ENCODE measurements at regions not wholly inside any gene's neighbourhood (a gene's known extent, or its start where the extent isn't known, plus 50 kb on each side); places are given as distances from the start of the nearest gene placed in this dataset.

DNA sequence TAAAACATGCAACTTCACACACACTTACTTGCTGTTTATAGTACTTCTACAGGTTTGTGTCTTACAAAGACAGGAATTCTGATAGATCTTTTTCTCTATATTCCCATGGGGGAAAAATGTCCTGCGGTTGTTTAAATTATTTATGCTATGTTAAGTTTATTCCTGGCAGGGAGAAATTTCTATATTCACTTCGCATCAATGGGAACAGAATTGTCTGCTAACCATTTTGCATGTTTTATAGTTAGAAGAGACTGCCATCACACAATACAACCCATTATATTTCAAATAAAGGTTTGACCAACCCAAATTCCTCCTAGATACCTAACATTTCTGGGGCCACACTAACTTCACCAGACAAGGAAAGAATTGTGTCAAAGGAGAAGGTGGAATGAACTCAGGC, 110.0 kb upstream of the PRR16 start:
- H3K27me3 ChIP-seq: no peaks in the 10 kb centered on the region

GRCh38 chr5:120358949-120359348, 105.2 kb upstream of the PRR16 start:
- Histone ChIP-seq H3K4me3 (no peak overlapping the region), H3K4me1 (no peaks in the 10 kb centered on the region), H3K36me3 (no peaks in the 10 kb centered on the region), H3K27ac (no peak overlapping the region), H3K27me3 (no peaks in the 10 kb centered on the region), H3K9me3 (no peaks in the 10 kb centered on the region)
- no peak for TF ChIP-seq CTCF (IDR thresholded peaks at IDR 0.05)
- intact Hi-C loops (cut with DNase I): no loop called here
- DNase-seq (ENCODE audit: low spot score in 2 of 2): no peak

More for the DNA sequence above, 110.0 kb upstream of the PRR16 start:
- intact Hi-C loops (cut with DNase I): no loop called here
- H3K36me3 ChIP-seq: no peaks in the 10 kb centered on the region
- H3K4me1 ChIP-seq: no peaks in the 10 kb centered on the region
- TF ChIP-seq CTCF (IDR thresholded peaks at IDR 0.05): no peak
- no peaks in the 10 kb centered on the region for H3K9me3 ChIP-seq
- H3K4me3 ChIP-seq: no peak overlapping the region
- no peak overlapping the region for H3K27ac ChIP-seq
- DNase-seq (ENCODE audit: low spot score in 2 of 2): no peak

DNA sequence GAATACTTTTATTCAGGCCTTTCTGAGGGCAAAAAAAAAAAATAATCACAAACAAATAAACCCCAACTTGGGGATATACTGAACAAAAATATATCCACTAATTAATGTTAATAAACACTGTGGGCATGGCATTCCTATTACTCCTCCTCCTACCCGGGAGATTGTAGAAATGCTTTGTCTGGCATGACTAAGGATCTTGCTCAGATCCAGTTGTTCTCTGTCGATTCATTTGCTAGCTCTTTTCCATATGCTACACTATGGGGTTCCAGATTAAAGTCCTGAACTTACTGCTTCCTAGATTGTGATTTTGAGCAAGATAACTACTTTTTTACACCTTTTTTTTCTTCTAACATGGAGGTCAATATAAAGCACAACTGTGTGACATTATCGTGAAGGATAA, 102.2 kb upstream of the PRR16 start:
- no peak for TF ChIP-seq CTCF (IDR thresholded peaks at IDR 0.05)
- H3K27ac ChIP-seq: no peak overlapping the region
- no peaks in the 10 kb centered on the region for H3K4me1 ChIP-seq
- no peak overlapping the region for H3K4me3 ChIP-seq
- H3K27me3 ChIP-seq: no peaks in the 10 kb centered on the region
- H3K9me3 ChIP-seq: no peaks in the 10 kb centered on the region
- DNase-seq (ENCODE audit: low spot score in 2 of 2): no peak
- no peaks in the 10 kb centered on the region for H3K36me3 ChIP-seq
- intact Hi-C loops (cut with DNase I): no loop called here

DNA sequence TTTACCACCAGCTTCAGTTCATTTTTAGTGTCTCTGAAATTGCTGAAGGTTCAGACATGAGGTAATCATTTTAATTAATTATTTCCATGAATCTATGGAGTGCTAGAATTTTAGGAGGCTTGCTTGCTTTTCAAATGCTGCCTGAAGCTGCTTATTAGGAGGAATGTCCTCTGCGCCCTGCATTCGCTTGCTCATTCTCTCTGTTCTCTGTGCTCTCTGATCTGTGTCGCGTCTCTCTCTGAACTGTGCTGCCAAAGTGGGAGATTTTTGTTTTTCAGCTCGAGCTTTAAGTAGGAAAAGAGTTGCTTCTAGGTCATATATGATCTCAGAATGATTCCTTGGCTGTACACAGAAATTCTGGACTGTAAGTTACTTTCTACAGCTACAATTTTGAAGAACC, 101.7 kb upstream of the PRR16 start:
- no peaks in the 10 kb centered on the region for H3K27me3 ChIP-seq
- H3K27ac ChIP-seq: no peak overlapping the region
- no peaks in the 10 kb centered on the region for H3K9me3 ChIP-seq
- intact Hi-C loops (cut with DNase I): no loop called here
- no peaks in the 10 kb centered on the region for H3K36me3 ChIP-seq
- no peaks in the 10 kb centered on the region for H3K4me1 ChIP-seq
- DNase-seq (ENCODE audit: low spot score in 2 of 2): no peak
- no peak overlapping the region for H3K4me3 ChIP-seq
- TF ChIP-seq CTCF (IDR thresholded peaks at IDR 0.05): no peak

GRCh38 chr5:120365656-120366446, 98.2 kb upstream of the PRR16 start:
- no peak for TF ChIP-seq CTCF (IDR thresholded peaks at IDR 0.05)
- H3K4me1 ChIP-seq: no peaks in the 10 kb centered on the region
- no peak overlapping the region for H3K4me3 ChIP-seq
- no peaks in the 10 kb centered on the region for H3K9me3 ChIP-seq
- no peaks in the 10 kb centered on the region for H3K27me3 ChIP-seq
- no peaks in the 10 kb centered on the region for H3K36me3 ChIP-seq
- H3K27ac ChIP-seq: no peak overlapping the region
- no peak for DNase-seq (ENCODE audit: low spot score in 2 of 2)
- intact Hi-C loops (cut with DNase I): no loop called here
